Muscle layer of colon (tissue), 2 donors: ENCODE measurements at regions not wholly inside any gene's neighbourhood (a gene's known extent, or its start where the extent isn't known, plus 50 kb on each side); places are given as distances from the start of the nearest gene placed in this dataset.
"Not testable (repeated sequence)": the region's sequence is repeated elsewhere in the genome, so short reads cannot be mapped to it uniquely, and the experiment has no call there.

Source experiments
- H3K27ac ChIP-seq: one replicate; pipeline ENCODE4 v1.7.0; 2013; ENCODE audit warnings: low read depth, mild to moderate bottlenecking, low read length, moderate library complexity
- H3K27me3 ChIP-seq, 2 donors: one replicate each; pipeline ENCODE4 v1.7.0; 2013; ENCODE audit warnings: low read length in 2 of 2, mild to moderate bottlenecking in 2 of 2; ENCODE audit not compliant: insufficient read depth in 2 of 2, control insufficient read depth in 1 of 2
- H3K36me3 ChIP-seq: one replicate; pipeline ENCODE4 v1.7.0; 2013; ENCODE audit warnings: mild to moderate bottlenecking, low read length; ENCODE audit not compliant: insufficient read depth
- H3K4me1 ChIP-seq: one replicate; pipeline ENCODE4 v1.7.0; 2013; ENCODE audit warnings: mild to moderate bottlenecking, low read length; ENCODE audit not compliant: insufficient read depth
- H3K4me3 ChIP-seq, 2 donors: one replicate each; pipeline ENCODE4 v1.7.0; 2013; ENCODE audit warnings: low read length in 2 of 2, low read depth in 1 of 2, mild to moderate bottlenecking in 1 of 2, moderate library complexity in 1 of 2
- H3K9ac ChIP-seq: one replicate; pipeline ENCODE4 v1.7.0; 2013; ENCODE audit warnings: low read length
- H3K9me3 ChIP-seq: one replicate; pipeline ENCODE4 v1.7.0; 2013; ENCODE audit warnings: mild to moderate bottlenecking, low read length
- donor health status: abdominal sarcoma.
- donor health status: Adenocarcinoma of cecum.

GRCh38 chr13:79637133-79637763 lies 156.3 kb downstream of the NDFIP2 start:
- Histone ChIP-seq H3K27ac (no peak overlapping the region), H3K9me3 (no peaks in the 10 kb centered on the region), H3K4me1 (no peaks in the 10 kb centered on the region), H3K4me3 (no peak overlapping the region), H3K27me3 (no peaks in the 10 kb centered on the region), H3K9ac (no peak overlapping the region), H3K36me3 (no peaks in the 10 kb centered on the region)

- Histone ChIP-seq H3K4me1 (no peaks in the 10 kb centered on the region), H3K36me3 (no peaks in the 10 kb centered on the region), H3K4me3 (no peak overlapping the region), H3K27me3 (no peaks in the 10 kb centered on the region), H3K27ac (no peak overlapping the region), H3K9ac (no peak overlapping the region), H3K9me3 (no peaks in the 10 kb centered on the region)
Measured at GRCh38 chr13:79631051-79631659, 150.2 kb downstream of the NDFIP2 start.

- no peaks in the 10 kb centered on the region for H3K4me1 ChIP-seq
- H3K4me3 ChIP-seq: no peak overlapping the region
- H3K36me3 ChIP-seq: no peaks in the 10 kb centered on the region
- H3K27me3 ChIP-seq: no peaks in the 10 kb centered on the region
- no peak overlapping the region for H3K9ac ChIP-seq
- no peaks in the 10 kb centered on the region for H3K9me3 ChIP-seq
- H3K27ac ChIP-seq: no peak overlapping the region
Measured at GRCh38 chr13:79628463-79628862, 147.5 kb downstream of the NDFIP2 start.

- H3K4me1 ChIP-seq: no peaks in the 10 kb centered on the region
Measured at GRCh38 chr13:79626924-79627323, 146.0 kb downstream of the NDFIP2 start.

GRCh38 chr13:79625517-79625916 lies 144.6 kb downstream of the NDFIP2 start:
- no peaks in the 10 kb centered on the region for H3K36me3 ChIP-seq
- H3K9me3 ChIP-seq: no peaks in the 10 kb centered on the region
- H3K9ac ChIP-seq: no peak overlapping the region

More at GRCh38 chr13:79626924-79627323, 146.0 kb downstream of the NDFIP2 start:
- Histone ChIP-seq H3K4me3 (no peak overlapping the region), H3K9ac (no peak overlapping the region), H3K27ac (no peak overlapping the region), H3K9me3 (no peaks in the 10 kb centered on the region), H3K36me3 (no peaks in the 10 kb centered on the region), H3K27me3 (no peaks in the 10 kb centered on the region)

GRCh38 chr13:79621902-79622301 lies 140.9 kb downstream of the NDFIP2 start:
- H3K4me3 ChIP-seq: no peak overlapping the region
- H3K4me1 ChIP-seq: no peaks in the 10 kb centered on the region
- no peaks in the 10 kb centered on the region for H3K36me3 ChIP-seq
- no peak overlapping the region for H3K9ac ChIP-seq
- no peaks in the 10 kb centered on the region for H3K9me3 ChIP-seq
- no peak overlapping the region for H3K27ac ChIP-seq
- no peaks in the 10 kb centered on the region for H3K27me3 ChIP-seq

More at GRCh38 chr13:79625517-79625916, 144.6 kb downstream of the NDFIP2 start:
- Histone ChIP-seq H3K27me3 (no peaks in the 10 kb centered on the region), H3K4me3 (no peak overlapping the region), H3K4me1 (no peaks in the 10 kb centered on the region), H3K27ac (no peak overlapping the region)

GRCh38 chr13:79621449-79621848 lies 140.5 kb downstream of the NDFIP2 start:
- Histone ChIP-seq H3K27me3 (no peaks in the 10 kb centered on the region), H3K9ac (no peak overlapping the region), H3K9me3 (no peaks in the 10 kb centered on the region), H3K27ac (no peak overlapping the region), H3K4me1 (no peaks in the 10 kb centered on the region), H3K4me3 (no peak overlapping the region), H3K36me3 (no peaks in the 10 kb centered on the region)

- no peak overlapping the region for H3K27ac ChIP-seq
- H3K4me1 ChIP-seq: no peaks in the 10 kb centered on the region
- no peak overlapping the region for H3K9ac ChIP-seq
- no peaks in the 10 kb centered on the region for H3K27me3 ChIP-seq
- no peaks in the 10 kb centered on the region for H3K36me3 ChIP-seq
- no peaks in the 10 kb centered on the region for H3K9me3 ChIP-seq
- no peak overlapping the region for H3K4me3 ChIP-seq
Measured at GRCh38 chr13:79614250-79614918, 133.4 kb downstream of the NDFIP2 start.

- Histone ChIP-seq H3K27ac (no peak overlapping the region), H3K9ac (no peak overlapping the region), H3K36me3 (no peaks in the 10 kb centered on the region), H3K4me1 (no peaks in the 10 kb centered on the region), H3K9me3 (no peaks in the 10 kb centered on the region), H3K4me3 (no peak overlapping the region), H3K27me3 (no peaks in the 10 kb centered on the region)
Measured at GRCh38 chr13:79612604-79613003, 131.6 kb downstream of the NDFIP2 start.

- not testable (repeated sequence) for H3K36me3 ChIP-seq, H3K27me3 ChIP-seq, H3K9ac ChIP-seq, H3K4me1 ChIP-seq, H3K9me3 ChIP-seq, H3K27ac ChIP-seq, H3K4me3 ChIP-seq
Measured at GRCh38 chr13:79607895-79608294, 126.9 kb downstream of the NDFIP2 start.
